IMR-90 (cell line): ENCODE measurements at regions not wholly inside any gene's neighbourhood (a gene's known extent, or its start where the extent isn't known, plus 50 kb on each side); places are given as distances from the start of the nearest gene placed in this dataset.

Experiments
- ATAC-seq: fragments of 200-7000 bp; cut with Tn5 transposase; 2 replicates; pipeline ENCODE4 v1.9.1; 2020; ENCODE audit warnings: low read depth, mild to moderate bottlenecking, moderate library complexity
- BruUV-seq: library from RNA; stranded (reverse); fragments of 400-500 nt; replicated peaks from 2 replicates; lab custom pipeline; 2021; lab: Mats Ljungman, UMichigan
- CTCF ChIA-PET: fragments of 300-600 bp; formaldehyde crosslinking; extraction: SDS; loops from one replicate; lab custom pipeline; 2021; ENCODE audit warnings: antibody characterized with exemption; lab: Yijun Ruan, JAX
- POLR2A ChIA-PET: fragments of 300-600 bp; sonication (Branson Sonifier 250); formaldehyde crosslinking; loops from one replicate; lab custom pipeline; 2022; ENCODE audit warnings: antibody characterized with exemption; ENCODE audit not compliant: unreplicated experiment; lab: Charles Lee
- DNase-seq: peaks from one replicate; pipeline ENCODE4 v3.0.0; 2013
- H2AFZ ChIP-seq: replicated peaks from 2 replicates; pipeline ENCODE3; 2013; ENCODE audit warnings: low read length, mild to moderate bottlenecking; ENCODE audit not compliant: poor library complexity
- H2AK5ac ChIP-seq: 2 replicates; pipeline ENCODE4 v1.6.1; 2013; ENCODE audit warnings: low read depth, low read length, inconsistent platforms
- H2AK9ac ChIP-seq: replicated peaks from 2 replicates; pipeline ENCODE3; 2013; ENCODE audit warnings: mild to moderate bottlenecking, low read depth, low read length, moderate library complexity; ENCODE audit not compliant: poor library complexity
- H2BK120ac ChIP-seq: 2 replicates; pipeline ENCODE4 v1.6.1; 2013; ENCODE audit warnings: low read depth, low read length, inconsistent platforms
- H2BK15ac ChIP-seq: 3 replicates; pipeline ENCODE4 v1.6.1; 2013; ENCODE audit warnings: low read depth, low read length, inconsistent platforms
- H2BK20ac ChIP-seq: 2 replicates; pipeline ENCODE4 v1.6.1; 2013; ENCODE audit warnings: low read depth, mild to moderate bottlenecking, inconsistent platforms, low read length, moderate library complexity
- H2BK5ac ChIP-seq: 2 replicates; pipeline ENCODE4 v1.6.1; 2013; ENCODE audit warnings: mild to moderate bottlenecking, low read depth, low read length, inconsistent platforms; ENCODE audit not compliant: poor library complexity, severe bottlenecking
- H3K14ac ChIP-seq: replicated peaks from 2 replicates; pipeline ENCODE4 v1.6.1; 2013; ENCODE audit warnings: low read depth, low read length, inconsistent platforms
- H3K18ac ChIP-seq: 2 replicates; pipeline ENCODE4 v1.6.1; 2013; ENCODE audit warnings: low read depth, low read length, control low read depth
- H3K23ac ChIP-seq: 2 replicates; pipeline ENCODE4 v1.6.1; 2013; ENCODE audit warnings: low read depth, low read length, inconsistent platforms
- H3K27ac ChIP-seq: 2 replicates; pipeline ENCODE4 v1.5.1; 2013; ENCODE audit warnings: mild to moderate bottlenecking, control low read depth, low read length; ENCODE audit not compliant: insufficient read depth
- H3K27me3 ChIP-seq: 2 replicates; pipeline ENCODE4 v1.6.1; 2013; ENCODE audit warnings: low read length; ENCODE audit not compliant: control insufficient read depth, insufficient read depth
- H3K36me3 ChIP-seq: 2 replicates; pipeline ENCODE4 v1.6.1; 2013; ENCODE audit warnings: low read length, mixed read lengths; ENCODE audit not compliant: control insufficient read depth, insufficient read depth
- H3K4ac ChIP-seq: 2 replicates; pipeline ENCODE4 v1.6.1; 2013; ENCODE audit warnings: low read depth, low read length, inconsistent platforms
- H3K4me1 ChIP-seq: 2 replicates; pipeline ENCODE4 v1.6.1; 2013; ENCODE audit warnings: low read length, mixed read lengths; ENCODE audit not compliant: control insufficient read depth, insufficient read depth
- H3K4me2 ChIP-seq: 2 replicates; pipeline ENCODE4 v1.6.1; 2013; ENCODE audit warnings: low read depth, mild to moderate bottlenecking, control low read depth, low read length, moderate library complexity
- H3K4me3 ChIP-seq: 2 replicates; pipeline ENCODE4 v1.5.1; 2013; ENCODE audit warnings: low read depth, mild to moderate bottlenecking, control low read depth, low read length, moderate library complexity; ENCODE audit not compliant: insufficient read depth
- H3K56ac ChIP-seq: 2 replicates; pipeline ENCODE4 v1.6.1; 2013; ENCODE audit warnings: low read length, inconsistent platforms; ENCODE audit not compliant: insufficient read depth; ENCODE audit errors: extremely low read depth
- H3K79me1 ChIP-seq, 2 experiments: 2 replicates each; pipeline ENCODE4 v1.6.1; 2013; ENCODE audit warnings: low read length in 2 of 2, inconsistent platforms in 1 of 2, low read depth in 1 of 2
- H3K9ac ChIP-seq: 2 replicates; pipeline ENCODE4 v1.6.1; 2013; ENCODE audit warnings: low read depth, low read length, control low read depth
- H3K9me1 ChIP-seq: 2 replicates; pipeline ENCODE4 v1.6.1; 2013; ENCODE audit warnings: low read length, inconsistent platforms; ENCODE audit not compliant: insufficient read depth
- H3K9me3 ChIP-seq: 2 replicates; pipeline ENCODE4 v1.6.1; 2013; ENCODE audit warnings: low read length; ENCODE audit not compliant: control insufficient read depth, insufficient read depth
- H4K20me1 ChIP-seq: 2 replicates; pipeline ENCODE4 v1.6.1; 2013; ENCODE audit warnings: low read length, inconsistent platforms; ENCODE audit not compliant: insufficient read depth
- H4K5ac ChIP-seq: 2 replicates; pipeline ENCODE4 v1.6.1; 2013; ENCODE audit warnings: mild to moderate bottlenecking, low read depth, low read length, control low read depth
- H4K8ac ChIP-seq, 2 experiments: 2 replicates each; pipeline ENCODE4 v1.6.1; 2013; ENCODE audit warnings: low read depth in 2 of 2, low read length in 2 of 2, control low read depth in 1 of 2, inconsistent platforms in 1 of 2
- H4K91ac ChIP-seq: 2 replicates; pipeline ENCODE4 v1.6.1; 2013; ENCODE audit warnings: low read depth, low read length, inconsistent platforms; ENCODE audit not compliant: insufficient read depth
- BHLHE40 ChIP-seq: fragments of 150-350 bp; IDR thresholded peaks from 2 replicates; pipeline ENCODE4 v1.6.1; 2016; ENCODE audit warnings: mild to moderate bottlenecking, low read depth, low read length
- CEBPB ChIP-seq: IDR thresholded peaks from 2 replicates; pipeline ENCODE4 v1.6.1; 2012; ENCODE audit warnings: low read depth, low read length, improper control_type of control experiment
- CHD1 ChIP-seq: IDR thresholded peaks from 2 replicates; pipeline ENCODE4 v1.6.1; 2012; ENCODE audit warnings: low read depth, low read length, improper control_type of control experiment
- FOS ChIP-seq: fragments of 150-350 bp; IDR thresholded peaks from 2 replicates; pipeline ENCODE4 v1.6.1; 2016; ENCODE audit warnings: low read depth, low read length
- MAFK ChIP-seq: IDR thresholded peaks from 2 replicates; pipeline ENCODE4 v1.6.1; 2012; ENCODE audit warnings: low read depth, low read length, improper control_type of control experiment
- MAZ ChIP-seq: IDR thresholded peaks from 2 replicates; pipeline ENCODE4 v1.6.1; 2012; ENCODE audit warnings: low read depth, mild to moderate bottlenecking, low read length, improper control_type of control experiment, moderate library complexity, borderline replicate concordance
- MXI1 ChIP-seq: IDR thresholded peaks from 2 replicates; pipeline ENCODE4 v1.6.1; 2012; ENCODE audit warnings: low read depth, mild to moderate bottlenecking, low read length, moderate library complexity, borderline replicate concordance
- NFE2L2 ChIP-seq: fragments of 150-350 bp; IDR thresholded peaks from 2 replicates; pipeline ENCODE4 v1.6.1; 2016; ENCODE audit warnings: low read depth, mild to moderate bottlenecking, low read length
- RAD21 ChIP-seq: IDR thresholded peaks from 2 replicates; pipeline ENCODE4 v1.6.1; 2012; ENCODE audit warnings: low read length, improper control_type of control experiment
- RCOR1 ChIP-seq: IDR thresholded peaks from 2 replicates; pipeline ENCODE4 v1.6.1; 2012; ENCODE audit warnings: mild to moderate bottlenecking, low read length, improper control_type of control experiment; ENCODE audit not compliant: insufficient replicate concordance
- RFX5 ChIP-seq: IDR thresholded peaks from 2 replicates; pipeline ENCODE4 v1.8.0; 2012; ENCODE audit warnings: low read depth, mild to moderate bottlenecking, low read length, moderate library complexity
- SMC3 ChIP-seq: fragments of 150-350 bp; IDR thresholded peaks from 2 replicates; pipeline ENCODE4 v1.6.1; 2016; ENCODE audit warnings: low read depth, mild to moderate bottlenecking, antibody characterized with exemption, low read length, moderate library complexity
- dilution Hi-C: fragments of 300-500 bp; cut with HindIII; formaldehyde crosslinking; loops from one replicate; pipeline ENCODE4 v1.14.3; 2018; ENCODE audit warnings: low sequenced_read_pairs; ENCODE audit not compliant: unreplicated experiment
- in situ Hi-C: fragments of 300-500 bp; cut with MboI; formaldehyde crosslinking; loops from 3 replicates; pipeline ENCODE4 v1.14.3; 2019; ENCODE audit warnings: low sequenced_read_pairs, inconsistent platforms, mixed read lengths
- intact Hi-C: fragments of 100-400 bp; cut with micrococcal nuclease; formaldehyde crosslinking; loops from 2 replicates; pipeline ENCODE4 v1.10.0; 2022
- TF ChIP-seq, protein P1 (sequence below): fragments of 150-350 bp; IDR thresholded peaks from 2 replicates; pipeline ENCODE4 v1.6.1; 2017; ENCODE audit warnings: mild to moderate bottlenecking, antibody characterized with exemption, low read length, low read depth
- TF ChIP-seq, protein P2 (sequence below): fragments of 150-350 bp; IDR thresholded peaks from 2 replicates; pipeline ENCODE4 v1.6.1; 2016; ENCODE audit warnings: low read depth, mild to moderate bottlenecking, low read length, moderate library complexity, borderline replicate concordance
- TF ChIP-seq, protein P3 (sequence below): conservative IDR thresholded peaks from 2 replicates; pipeline ENCODE4 v1.5.1; 2012; ENCODE audit warnings: mild to moderate bottlenecking, low read depth, low read length, improper control_type of control experiment

DNA sequence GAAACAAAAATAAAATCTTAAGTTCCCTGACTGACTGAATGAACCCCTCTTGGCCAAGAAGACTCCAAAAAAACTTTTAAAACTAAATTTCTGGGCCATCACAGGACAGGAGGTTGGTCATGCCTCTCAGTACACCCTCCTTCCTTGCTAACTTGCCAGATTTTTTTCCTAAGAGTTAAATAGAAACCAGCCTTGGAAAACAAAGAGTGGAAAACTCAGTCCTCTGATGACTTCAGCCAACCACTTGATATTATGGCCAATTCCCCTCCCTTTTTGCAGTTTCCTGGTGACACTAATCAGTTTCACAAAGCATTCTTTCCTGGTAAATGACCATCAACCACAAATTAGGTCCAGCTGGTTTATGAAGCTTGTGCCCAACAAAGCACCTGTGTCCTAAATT is 134.8 kb downstream of the ZNF648 start:
- H3K4me1 ChIP-seq: no peaks in the 10 kb centered on the region
- no peak overlapping the region for H2BK120ac ChIP-seq
- ChIA-PET CTCF (interaction anchor here (0.7 kb wide), 1 partner anchor 23 kb away, joined by 3 read pairs; no protein-coding TSS in a partner anchor), POLR2A (no interaction called here)
- no peak overlapping the region for H3K56ac ChIP-seq
- in situ Hi-C loops (no loop called here), intact Hi-C loops (no loop called here), dilution Hi-C loops (no loop called here)
- H3K27me3 ChIP-seq: no peaks in the 10 kb centered on the region
- no peak overlapping the region for H3K4me3 ChIP-seq
- no peak overlapping the region for H3K23ac ChIP-seq
- H3K4ac ChIP-seq: no peak overlapping the region
- TF ChIP-seq, protein P1, sequence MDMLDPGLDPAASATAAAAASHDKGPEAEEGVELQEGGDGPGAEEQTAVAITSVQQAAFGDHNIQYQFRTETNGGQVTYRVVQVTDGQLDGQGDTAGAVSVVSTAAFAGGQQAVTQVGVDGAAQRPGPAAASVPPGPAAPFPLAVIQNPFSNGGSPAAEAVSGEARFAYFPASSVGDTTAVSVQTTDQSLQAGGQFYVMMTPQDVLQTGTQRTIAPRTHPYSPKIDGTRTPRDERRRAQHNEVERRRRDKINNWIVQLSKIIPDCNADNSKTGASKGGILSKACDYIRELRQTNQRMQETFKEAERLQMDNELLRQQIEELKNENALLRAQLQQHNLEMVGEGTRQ: no peak
- TF ChIP-seq RAD21: no peak
- no peak for TF ChIP-seq MAZ
- TF ChIP-seq CHD1: no peak
- no peak for TF ChIP-seq RFX5
- TF ChIP-seq SMC3: no peak
- TF ChIP-seq MAFK: no peak
- no peak for TF ChIP-seq NFE2L2
- no peak for TF ChIP-seq CEBPB
- no peak for TF ChIP-seq RCOR1
- TF ChIP-seq, protein P2, sequence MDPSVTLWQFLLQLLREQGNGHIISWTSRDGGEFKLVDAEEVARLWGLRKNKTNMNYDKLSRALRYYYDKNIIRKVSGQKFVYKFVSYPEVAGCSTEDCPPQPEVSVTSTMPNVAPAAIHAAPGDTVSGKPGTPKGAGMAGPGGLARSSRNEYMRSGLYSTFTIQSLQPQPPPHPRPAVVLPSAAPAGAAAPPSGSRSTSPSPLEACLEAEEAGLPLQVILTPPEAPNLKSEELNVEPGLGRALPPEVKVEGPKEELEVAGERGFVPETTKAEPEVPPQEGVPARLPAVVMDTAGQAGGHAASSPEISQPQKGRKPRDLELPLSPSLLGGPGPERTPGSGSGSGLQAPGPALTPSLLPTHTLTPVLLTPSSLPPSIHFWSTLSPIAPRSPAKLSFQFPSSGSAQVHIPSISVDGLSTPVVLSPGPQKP: no peak
- no peak for TF ChIP-seq MXI1
- no peak for TF ChIP-seq FOS
- TF ChIP-seq, protein P3, sequence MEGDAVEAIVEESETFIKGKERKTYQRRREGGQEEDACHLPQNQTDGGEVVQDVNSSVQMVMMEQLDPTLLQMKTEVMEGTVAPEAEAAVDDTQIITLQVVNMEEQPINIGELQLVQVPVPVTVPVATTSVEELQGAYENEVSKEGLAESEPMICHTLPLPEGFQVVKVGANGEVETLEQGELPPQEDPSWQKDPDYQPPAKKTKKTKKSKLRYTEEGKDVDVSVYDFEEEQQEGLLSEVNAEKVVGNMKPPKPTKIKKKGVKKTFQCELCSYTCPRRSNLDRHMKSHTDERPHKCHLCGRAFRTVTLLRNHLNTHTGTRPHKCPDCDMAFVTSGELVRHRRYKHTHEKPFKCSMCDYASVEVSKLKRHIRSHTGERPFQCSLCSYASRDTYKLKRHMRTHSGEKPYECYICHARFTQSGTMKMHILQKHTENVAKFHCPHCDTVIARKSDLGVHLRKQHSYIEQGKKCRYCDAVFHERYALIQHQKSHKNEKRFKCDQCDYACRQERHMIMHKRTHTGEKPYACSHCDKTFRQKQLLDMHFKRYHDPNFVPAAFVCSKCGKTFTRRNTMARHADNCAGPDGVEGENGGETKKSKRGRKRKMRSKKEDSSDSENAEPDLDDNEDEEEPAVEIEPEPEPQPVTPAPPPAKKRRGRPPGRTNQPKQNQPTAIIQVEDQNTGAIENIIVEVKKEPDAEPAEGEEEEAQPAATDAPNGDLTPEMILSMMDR: no peak
- TF ChIP-seq BHLHE40: no peak
- DNase-seq (no peak), ATAC-seq (no peak)
- H2AFZ ChIP-seq: no peak overlapping the region
- no peak overlapping the region for H4K5ac ChIP-seq
- H2AK9ac ChIP-seq: no peak overlapping the region
- H3K9ac ChIP-seq: no peak overlapping the region
- no peaks in the 10 kb centered on the region for H3K79me1 ChIP-seq
- H2BK15ac ChIP-seq: no peak overlapping the region
- H2BK5ac ChIP-seq: no peak overlapping the region
- H3K9me3 ChIP-seq: peaks cover 9% of the 10 kb centered on the region
- H2AK5ac ChIP-seq: no peak overlapping the region
- no peak overlapping the region for H3K18ac ChIP-seq
- no peaks in the 10 kb centered on the region for H3K36me3 ChIP-seq
- H3K4me2 ChIP-seq: no peak overlapping the region
- H4K91ac ChIP-seq: no peak overlapping the region
- H4K8ac ChIP-seq: no peak overlapping the region
- no peak overlapping the region for H3K27ac ChIP-seq
- no peak overlapping the region for H3K14ac ChIP-seq
- H3K9me1 ChIP-seq: no peaks in the 10 kb centered on the region
- no peak overlapping the region for H2BK20ac ChIP-seq
- H4K20me1 ChIP-seq: no peaks in the 10 kb centered on the region
- no TSS peak for BruUV-seq
